Adipocyte (in vitro differentiated cells): ENCODE measurements at regions not wholly inside any gene's neighbourhood (a gene's known extent, or its start where the extent isn't known, plus 50 kb on each side); places are given as distances from the start of the nearest gene placed in this dataset.
"Not testable (repeated sequence)": the region's sequence is repeated elsewhere in the genome, so short reads cannot be mapped to it uniquely, and the experiment has no call there.

Source experiments
- DNase-seq: peaks from one replicate; pipeline ENCODE4 v3.0.0-alpha.2; 2015; ENCODE audit warnings: low read depth
- H3K27me3 ChIP-seq: replicated peaks from 2 replicates; pipeline ENCODE4 v1.7.0; 2013; ENCODE audit warnings: mild to moderate bottlenecking, low read length, moderate library complexity; ENCODE audit not compliant: control insufficient read depth, insufficient read depth
- H3K36me3 ChIP-seq: 2 replicates; pipeline ENCODE4 v1.7.0; 2013; ENCODE audit warnings: low read length, mild to moderate bottlenecking, moderate library complexity; ENCODE audit not compliant: control insufficient read depth, insufficient read depth, severe bottlenecking
- H3K4me1 ChIP-seq: 2 replicates; pipeline ENCODE4 v1.7.0; 2013; ENCODE audit warnings: mild to moderate bottlenecking, low read length, moderate library complexity; ENCODE audit not compliant: control insufficient read depth, insufficient read depth
- H3K4me3 ChIP-seq: 2 replicates; pipeline ENCODE4 v1.7.0; 2013; ENCODE audit warnings: mild to moderate bottlenecking, low read length, moderate library complexity
- H3K9ac ChIP-seq: 2 replicates; pipeline ENCODE4 v1.7.0; 2013; ENCODE audit warnings: mild to moderate bottlenecking, low read length, moderate library complexity
- H3K9me3 ChIP-seq: 2 replicates; pipeline ENCODE4 v1.7.0; 2013; ENCODE audit warnings: mild to moderate bottlenecking, low read length, moderate library complexity; ENCODE audit not compliant: control insufficient read depth

GRCh38 chr14:21822109-21822508, 148.5 kb upstream of the OR4E1 start:
- H3K9ac ChIP-seq = no peak overlapping the region
- peaks cover 4% of the 10 kb centered on the region for H3K9me3 ChIP-seq
- no peak overlapping the region for H3K4me3 ChIP-seq
- no peaks in the 10 kb centered on the region for H3K36me3 ChIP-seq
- H3K4me1 ChIP-seq = no peaks in the 10 kb centered on the region
- H3K27me3 ChIP-seq = peaks cover 8% of the 10 kb centered on the region
- no peak for DNase-seq

- Histone ChIP-seq H3K27me3 (peaks cover 3% of the 10 kb centered on the region), H3K4me1 (no peaks in the 10 kb centered on the region), H3K9me3 (peaks cover 12% of the 10 kb centered on the region), H3K36me3 (no peaks in the 10 kb centered on the region), H3K9ac (no peak overlapping the region), H3K4me3 (no peak overlapping the region)
- DNase-seq = no peak
Observed at GRCh38 chr14:21820631-21821030, 147.0 kb upstream of the OR4E1 start.

DNA sequence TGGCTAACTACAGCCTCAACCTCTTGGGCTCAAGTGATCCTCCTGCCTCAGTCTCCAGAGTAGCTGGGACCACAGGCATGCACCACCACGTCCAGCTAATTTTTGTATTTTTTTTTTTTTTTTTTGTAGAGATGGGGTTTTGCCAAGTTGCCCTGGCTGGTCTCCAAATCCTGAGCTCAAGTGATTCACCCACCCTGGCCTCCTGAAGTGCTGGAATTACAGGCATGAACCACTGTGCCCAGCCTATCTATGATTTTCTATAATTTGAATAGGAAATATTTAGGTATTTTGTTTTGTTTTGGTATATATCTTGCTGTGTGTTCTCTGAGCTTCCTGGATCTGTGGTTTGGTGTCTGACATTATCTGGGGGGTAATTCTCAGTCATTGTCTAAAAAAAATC, 146.3 kb upstream of the OR4E1 start:
- not testable (repeated sequence) for H3K9ac ChIP-seq, DNase-seq, H3K27me3 ChIP-seq, H3K4me3 ChIP-seq, H3K4me1 ChIP-seq, H3K36me3 ChIP-seq
- peaks cover 12% of the 10 kb centered on the region for H3K9me3 ChIP-seq

GRCh38 chr14:21817010-21817409, 143.4 kb upstream of the OR4E1 start:
- H3K27me3 ChIP-seq, DNase-seq, H3K4me3 ChIP-seq, H3K36me3 ChIP-seq, H3K9ac ChIP-seq, H3K4me1 ChIP-seq: not testable (repeated sequence)
- peaks cover 12% of the 10 kb centered on the region for H3K9me3 ChIP-seq

DNA sequence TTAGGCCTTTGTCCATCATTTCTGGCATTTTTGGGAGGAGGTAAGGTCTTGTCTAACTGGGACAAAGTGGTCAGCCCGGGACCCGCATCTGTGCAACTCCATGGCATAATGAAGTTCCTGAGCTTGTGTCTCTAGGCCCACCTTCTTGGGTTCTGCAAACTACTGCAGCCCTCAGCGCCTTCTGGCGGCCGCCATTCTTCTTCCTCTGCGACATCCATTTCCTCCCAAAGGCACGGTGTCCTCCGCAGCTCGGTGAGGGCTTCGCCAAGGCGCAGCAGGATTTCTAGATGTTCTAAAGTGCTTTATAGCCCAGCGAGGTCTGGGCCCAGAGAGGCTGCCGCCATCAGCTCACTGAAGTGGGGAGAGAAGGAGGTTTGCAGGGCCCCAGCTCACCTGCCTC, 134.4 kb upstream of the OR4E1 start:
- Histone ChIP-seq H3K27me3 (no peaks in the 10 kb centered on the region), H3K4me3 (no peak overlapping the region)
- DNase-seq = no peak

GRCh38 chr14:21804981-21805380, 131.4 kb upstream of the OR4E1 start:
- Histone ChIP-seq H3K9me3 (no peaks in the 10 kb centered on the region), H3K36me3 (no peaks in the 10 kb centered on the region), H3K4me3 (no peak overlapping the region), H3K9ac (no peak overlapping the region), H3K4me1 (no peaks in the 10 kb centered on the region), H3K27me3 (peaks cover 3% of the 10 kb centered on the region)
- no peak for DNase-seq

More for the DNA sequence above, 134.4 kb upstream of the OR4E1 start:
- H3K4me1 ChIP-seq = no peaks in the 10 kb centered on the region
- H3K9me3 ChIP-seq = no peaks in the 10 kb centered on the region
- H3K36me3 ChIP-seq = no peaks in the 10 kb centered on the region
- H3K9ac ChIP-seq = no peak overlapping the region

DNA sequence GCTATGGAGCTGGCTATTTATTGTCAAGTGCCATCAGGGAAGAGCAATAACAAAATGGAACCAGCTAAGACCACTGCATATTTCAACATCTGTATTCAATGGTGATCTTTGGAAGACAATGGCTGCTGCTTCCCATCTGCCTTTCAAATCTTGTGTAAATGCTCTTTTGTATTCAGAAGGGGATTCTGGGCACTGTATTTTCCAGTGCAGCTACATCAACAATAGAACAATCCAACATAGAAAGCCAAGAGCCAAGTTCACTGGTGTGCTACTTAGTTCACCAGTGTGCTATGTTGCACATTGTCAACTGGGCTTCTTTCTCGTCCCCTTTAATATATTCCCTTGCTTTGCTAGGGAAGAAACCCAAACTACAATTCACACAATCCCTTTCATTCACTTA, 128.8 kb upstream of the OR4E1 start:
- H3K27me3 ChIP-seq = peaks cover 3% of the 10 kb centered on the region
- DNase-seq = no peak
- H3K9me3 ChIP-seq = no peaks in the 10 kb centered on the region
- H3K4me1 ChIP-seq = no peaks in the 10 kb centered on the region
- H3K4me3 ChIP-seq = no peak overlapping the region
- H3K9ac ChIP-seq = no peak overlapping the region
- no peaks in the 10 kb centered on the region for H3K36me3 ChIP-seq

- Histone ChIP-seq H3K36me3 (no peaks in the 10 kb centered on the region), H3K9me3 (peaks cover 3% of the 10 kb centered on the region), H3K4me3 (no peak overlapping the region), H3K27me3 (peaks cover 3% of the 10 kb centered on the region), H3K4me1 (no peaks in the 10 kb centered on the region), H3K9ac (no peak overlapping the region)
- no peak for DNase-seq
Observed at GRCh38 chr14:21796916-21797315, 123.3 kb upstream of the OR4E1 start.

GRCh38 chr14:21795456-21795855, 121.8 kb upstream of the OR4E1 start:
- DNase-seq = no peak
- Histone ChIP-seq H3K4me3 (no peak overlapping the region), H3K36me3 (no peaks in the 10 kb centered on the region), H3K27me3 (no peaks in the 10 kb centered on the region), H3K9ac (no peak overlapping the region), H3K9me3 (peaks cover 3% of the 10 kb centered on the region), H3K4me1 (no peaks in the 10 kb centered on the region)

- Histone ChIP-seq H3K9ac (no peak overlapping the region), H3K4me3 (no peak overlapping the region), H3K9me3 (peaks cover 3% of the 10 kb centered on the region), H3K27me3 (no peaks in the 10 kb centered on the region), H3K4me1 (no peaks in the 10 kb centered on the region), H3K36me3 (no peaks in the 10 kb centered on the region)
- no peak for DNase-seq
Observed at GRCh38 chr14:21791749-21792148, 118.1 kb upstream of the OR4E1 start.

DNA sequence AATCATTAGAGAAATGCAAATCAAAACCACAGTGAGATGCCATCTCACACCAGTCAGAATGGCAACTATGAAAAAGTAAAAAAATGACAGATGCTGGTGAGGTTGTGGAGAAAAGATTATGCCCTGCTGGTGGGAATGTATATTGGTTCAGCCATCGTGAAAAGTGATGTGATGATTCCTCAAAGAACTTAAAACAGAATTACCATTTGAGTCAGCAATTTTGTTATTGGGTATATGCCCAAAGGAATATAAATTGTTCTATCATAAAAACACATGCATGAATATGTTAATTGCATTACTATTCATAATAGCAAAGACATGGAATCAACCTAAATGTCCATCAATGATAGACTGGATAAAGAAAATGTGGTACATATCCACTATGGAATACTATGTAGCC, 115.1 kb upstream of the OR4E1 start:
- not testable (repeated sequence) for H3K9me3 ChIP-seq, H3K4me1 ChIP-seq, H3K9ac ChIP-seq, DNase-seq, H3K27me3 ChIP-seq, H3K36me3 ChIP-seq, H3K4me3 ChIP-seq

DNA sequence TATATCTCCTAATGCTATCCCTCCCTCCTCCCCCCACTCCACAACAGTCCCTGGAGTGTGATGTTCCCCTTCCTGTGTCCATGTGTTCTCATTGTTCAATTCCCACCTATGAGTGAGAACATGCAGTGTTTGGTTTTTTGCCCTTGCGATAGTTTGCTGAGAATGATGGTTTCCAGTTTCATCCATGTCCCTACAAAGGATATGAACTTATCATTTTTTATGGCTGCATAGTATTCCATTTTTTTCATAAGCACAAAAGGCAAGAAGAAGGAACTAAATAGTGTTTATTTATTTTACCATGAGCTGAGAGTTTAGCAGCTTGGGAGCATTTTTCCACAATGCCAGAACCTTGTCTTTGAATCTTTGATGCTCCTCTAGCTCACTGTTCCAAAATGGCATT, 113.6 kb upstream of the OR4E1 start:
- not testable (repeated sequence) for H3K27me3 ChIP-seq, H3K36me3 ChIP-seq, H3K4me3 ChIP-seq, DNase-seq, H3K9ac ChIP-seq, H3K4me1 ChIP-seq, H3K9me3 ChIP-seq
